DMS153 treated with DMSO at 0.1 percent for 48 hours (cell line): ENCODE measurements at regions not wholly inside any gene's neighbourhood (a gene's known extent, or its start where the extent isn't known, plus 50 kb on each side); places are given as distances from the start of the nearest gene placed in this dataset.

Experiments used
- DNase-seq: peaks from one replicate; lab custom pipeline; 2025; ENCODE audit not compliant: unreplicated experiment; lab: John Stamatoyannopoulos, UW

DNA sequence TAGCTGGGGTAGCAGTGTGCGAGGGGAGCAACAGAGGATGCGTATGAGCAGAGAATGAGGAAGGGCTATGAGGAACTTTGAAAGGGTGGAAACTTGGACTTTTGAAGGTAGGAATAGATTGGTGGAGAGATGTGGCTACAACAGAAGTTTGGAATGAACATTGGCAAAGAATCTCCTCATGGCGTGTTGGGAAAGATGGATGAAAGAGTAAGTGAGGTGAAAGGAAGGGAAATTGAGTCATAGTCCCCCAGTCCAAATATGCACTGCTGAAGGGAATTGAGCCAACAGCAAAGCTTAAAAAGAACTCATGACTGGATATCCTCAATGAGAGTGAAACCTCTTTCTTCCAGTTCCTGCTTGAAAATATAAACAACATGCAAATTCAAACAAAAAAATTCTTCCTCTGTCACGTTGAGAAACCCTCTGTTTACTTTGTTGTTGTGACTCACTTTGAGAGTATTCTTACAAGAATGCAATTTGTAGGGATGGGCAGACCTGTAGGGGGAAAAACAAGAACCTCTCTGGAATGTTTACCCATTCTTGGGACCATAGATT, 313.2 kb upstream of the KCNJ16 start:
- DNase-seq: no peak

GRCh38 chr17:69762359-69762758, 312.7 kb upstream of the KCNJ16 start:
- DNase-seq: no peak

- no peak for DNase-seq
These were observed 312.3 kb upstream of the KCNJ16 start for GRCh38 chr17:69762766-69763165.

- DNase-seq: no peak
These were observed 311.5 kb upstream of the KCNJ16 start for GRCh38 chr17:69763503-69763902.

DNA sequence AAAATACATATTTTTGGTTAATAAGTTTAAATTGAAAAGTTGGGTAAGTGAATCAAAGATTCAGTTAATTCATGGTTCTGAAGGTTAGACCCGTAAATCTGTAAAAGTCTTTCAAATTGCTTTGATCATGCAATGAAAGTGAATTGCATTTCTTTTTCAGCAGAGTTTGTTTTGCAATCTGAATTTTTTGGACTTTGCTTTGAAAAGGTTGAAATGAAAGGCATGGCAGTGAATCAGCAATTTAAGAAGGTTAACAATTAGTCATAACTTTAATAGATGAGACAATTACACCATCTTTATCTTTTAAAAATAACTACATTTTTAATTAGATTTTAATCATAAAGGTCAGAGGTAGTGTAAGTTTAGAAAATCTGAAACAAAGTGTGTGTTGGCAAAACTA, 310.9 kb upstream of the KCNJ16 start:
- DNase-seq: no peak

- no peak for DNase-seq
These were observed 306.0 kb upstream of the KCNJ16 start for GRCh38 chr17:69769050-69769449.

DNA sequence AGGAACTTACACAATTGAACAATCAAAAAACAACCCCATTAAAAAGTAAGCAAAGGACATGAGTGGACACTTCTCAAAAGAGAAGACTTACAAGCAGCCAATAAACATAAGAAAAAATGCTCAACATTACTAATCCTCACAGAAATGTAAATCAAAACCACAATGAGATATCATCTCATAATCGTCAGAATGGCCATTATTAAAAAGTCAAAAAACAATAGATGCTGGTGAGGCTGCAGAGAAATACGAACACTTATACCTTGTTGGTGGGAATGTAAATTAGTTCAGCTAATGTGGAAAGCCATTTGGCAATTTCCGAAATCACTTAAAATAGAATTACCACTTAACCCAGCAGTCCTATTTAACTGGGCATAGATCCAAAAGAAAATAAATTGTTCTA, 301.9 kb upstream of the KCNJ16 start:
- peak; percentile 52 for DNase-seq

DNA sequence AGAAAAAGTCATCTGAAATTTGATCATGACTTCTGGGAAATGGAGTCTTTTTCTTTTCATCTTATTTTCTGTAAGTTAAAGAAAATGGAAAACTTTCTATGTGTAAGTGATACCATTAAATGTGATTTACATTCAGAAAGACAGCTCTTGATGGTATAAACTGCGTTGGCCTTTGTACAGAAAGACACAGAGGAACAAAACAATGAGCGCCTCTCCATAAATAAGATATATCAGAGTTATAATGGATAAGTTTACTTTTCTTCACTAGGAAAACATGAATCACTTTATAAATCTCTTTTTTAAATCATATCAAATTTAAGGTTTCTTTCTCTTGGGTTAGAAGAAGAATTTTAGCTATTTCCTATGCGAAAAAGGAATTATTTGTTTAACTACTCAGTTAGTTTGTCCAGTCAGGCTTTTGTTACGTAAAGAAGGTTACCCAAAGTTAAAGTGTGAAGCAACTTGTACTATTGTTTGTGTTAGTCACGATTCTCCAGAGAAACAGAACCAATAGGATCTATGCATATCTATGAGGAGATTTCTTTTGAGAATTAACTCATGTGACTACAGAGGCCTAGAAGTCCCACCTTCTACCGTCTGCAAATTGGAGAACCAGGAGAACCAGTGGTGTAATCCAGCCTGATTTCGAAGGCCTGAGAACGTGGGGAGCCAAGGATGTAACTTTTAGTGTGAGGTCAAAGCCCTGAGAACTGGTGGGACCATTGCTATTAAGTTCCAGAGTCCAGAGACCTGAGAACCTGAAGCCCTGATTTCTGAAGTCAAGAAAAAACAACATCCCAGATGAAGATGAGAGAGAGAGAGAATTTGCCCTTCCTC, 295.4 kb upstream of the KCNJ16 start:
- no peak for DNase-seq

DNA sequence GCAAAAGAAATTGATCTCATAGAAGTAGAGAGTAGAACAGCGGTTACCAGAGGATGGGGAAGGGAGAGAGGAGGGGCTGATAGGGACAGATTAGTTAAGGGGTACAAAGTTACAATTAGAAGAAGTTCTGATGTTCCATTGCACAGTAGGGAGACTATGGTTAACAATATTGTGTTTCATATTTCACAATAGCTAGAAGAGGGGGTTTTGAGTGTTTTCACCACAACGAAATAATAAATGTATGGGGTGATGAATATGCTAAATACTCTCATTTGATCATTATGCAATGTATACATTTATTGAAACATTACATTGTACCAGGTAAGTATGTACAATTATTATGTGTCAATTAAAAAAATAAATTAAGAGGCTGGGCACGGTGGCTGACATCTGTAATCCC, 291.2 kb upstream of the KCNJ16 start:
- no peak for DNase-seq

- no peak for DNase-seq
These were observed 286.1 kb upstream of the KCNJ16 start for GRCh38 chr17:69788957-69789356.

DNA sequence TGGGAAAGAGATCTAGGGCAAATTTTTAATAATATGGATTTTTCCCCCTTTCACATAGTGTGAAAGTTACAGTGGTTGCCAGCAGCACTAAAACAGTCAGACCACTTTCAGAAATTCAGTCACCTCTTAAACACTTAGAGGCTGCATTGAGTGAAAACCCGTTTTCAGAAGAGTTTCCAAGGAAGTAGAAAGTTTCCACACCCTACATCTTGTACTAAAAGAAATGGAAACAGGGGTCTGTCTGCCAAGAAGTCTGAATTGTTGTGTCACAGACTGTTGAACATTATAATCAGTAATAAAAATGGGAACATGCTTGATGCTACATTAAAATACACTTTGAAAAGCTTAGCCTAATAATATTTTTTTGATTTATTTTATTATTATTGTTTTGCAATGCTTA, 278.9 kb upstream of the KCNJ16 start:
- DNase-seq: no peak

DNA sequence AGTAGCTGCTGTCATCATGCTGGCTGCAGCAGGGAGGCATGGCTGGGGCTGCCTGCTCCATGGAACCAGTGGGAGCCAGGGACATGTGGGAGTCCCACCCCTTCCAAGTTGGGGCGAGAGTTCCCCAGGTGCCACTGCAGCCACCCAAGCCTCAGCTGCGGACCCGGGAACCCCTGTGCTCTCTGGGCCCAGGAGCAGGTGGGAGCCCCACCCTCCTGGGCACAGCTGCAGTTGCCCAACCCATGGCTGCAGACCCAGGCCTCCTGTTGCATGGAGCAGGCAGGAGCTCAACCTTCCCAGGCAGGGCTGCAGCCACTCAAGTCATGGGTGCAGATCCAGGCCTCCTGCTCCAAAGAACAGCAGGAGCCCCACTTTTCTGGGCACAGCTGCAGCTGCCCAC, 274.2 kb upstream of the KCNJ16 start:
- DNase-seq: no peak

- no peak for DNase-seq
These were observed 273.7 kb upstream of the KCNJ16 start for GRCh38 chr17:69801368-69801767.

GRCh38 chr17:69802045-69802740, 272.8 kb upstream of the KCNJ16 start:
- no peak for DNase-seq

- no peak for DNase-seq
These were observed 265.7 kb upstream of the KCNJ16 start for GRCh38 chr17:69809331-69809730.

DNA sequence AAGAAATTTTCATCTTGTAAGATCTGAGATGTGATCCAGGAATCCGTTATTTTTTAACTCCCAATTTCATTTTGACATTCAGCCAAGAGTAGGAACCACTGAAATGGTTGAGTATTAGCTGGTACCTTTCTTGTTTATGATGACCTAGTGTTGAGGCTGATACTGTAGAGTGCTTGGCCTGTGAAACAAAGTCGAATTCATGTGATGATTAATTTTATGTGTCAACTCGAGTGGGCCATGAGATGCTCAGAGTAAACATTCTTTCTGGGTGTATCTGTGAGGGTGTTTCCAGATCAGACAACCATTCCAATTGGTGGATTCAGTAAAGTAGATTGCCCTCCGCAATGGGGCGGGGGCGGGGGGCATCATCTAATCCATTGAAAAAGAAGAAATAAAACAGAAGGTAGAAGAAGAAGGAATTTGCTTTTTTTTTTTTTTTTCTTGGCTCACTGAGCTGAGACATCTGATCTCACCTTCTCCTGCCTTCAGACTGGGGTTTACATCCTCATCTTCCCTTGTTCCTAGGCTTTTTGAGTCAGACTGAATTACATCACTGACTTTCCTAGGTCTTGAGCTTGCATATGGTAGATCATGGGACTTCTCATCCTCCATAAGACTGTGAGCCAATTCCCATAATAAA, 264.6 kb upstream of the KCNJ16 start:
- no peak for DNase-seq

DNA sequence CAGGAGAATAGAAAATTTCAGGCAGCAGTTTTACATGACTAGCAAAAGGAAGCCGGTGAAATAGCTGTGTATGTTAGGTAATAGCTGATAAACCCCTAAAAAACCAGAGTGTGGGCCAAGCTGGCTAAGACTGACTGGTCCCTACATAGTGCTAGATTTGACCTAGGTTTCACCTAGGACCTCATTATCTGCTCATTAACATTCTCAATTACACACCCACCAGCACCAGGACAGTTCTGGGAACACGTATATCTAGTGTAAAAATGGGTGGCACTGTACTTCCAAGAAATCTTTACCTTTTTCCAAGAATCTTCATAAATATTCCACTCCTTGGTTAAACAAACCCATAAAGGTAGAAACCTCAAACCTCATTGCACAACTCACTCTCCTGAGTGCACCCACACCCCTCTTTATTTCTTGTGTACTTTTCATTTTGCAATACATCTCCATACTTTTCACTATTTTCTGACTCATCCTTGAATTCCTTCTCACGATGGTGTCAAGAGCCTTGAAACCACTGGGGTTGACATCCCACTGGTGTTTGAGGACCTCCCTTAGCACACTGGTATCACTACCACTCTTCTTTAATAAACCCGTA, 262.7 kb upstream of the KCNJ16 start:
- no peak for DNase-seq

DNA sequence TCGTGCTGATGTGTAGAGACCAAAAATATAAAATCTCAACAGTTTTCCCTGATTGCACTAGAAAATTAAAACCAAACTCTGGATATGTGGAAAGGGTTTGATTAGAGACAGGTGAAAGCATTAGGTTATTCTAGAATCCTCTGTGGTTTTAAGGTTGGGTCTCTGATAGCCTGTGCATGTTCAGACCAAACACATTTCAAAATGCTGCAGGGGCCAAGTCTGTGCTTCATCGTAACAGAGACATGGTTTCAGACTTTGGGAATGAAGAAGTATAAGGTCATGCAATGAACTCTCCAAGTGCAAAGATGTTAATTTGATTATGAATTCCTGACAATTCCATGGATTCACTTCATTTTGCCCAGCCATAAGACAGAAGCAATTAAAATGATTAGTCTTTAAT, 261.0 kb upstream of the KCNJ16 start:
- no peak for DNase-seq

- DNase-seq: no peak
These were observed 259.6 kb upstream of the KCNJ16 start for GRCh38 chr17:69815406-69815805.

GRCh38 chr17:69818467-69818866, 256.6 kb upstream of the KCNJ16 start:
- DNase-seq: no peak

DNA sequence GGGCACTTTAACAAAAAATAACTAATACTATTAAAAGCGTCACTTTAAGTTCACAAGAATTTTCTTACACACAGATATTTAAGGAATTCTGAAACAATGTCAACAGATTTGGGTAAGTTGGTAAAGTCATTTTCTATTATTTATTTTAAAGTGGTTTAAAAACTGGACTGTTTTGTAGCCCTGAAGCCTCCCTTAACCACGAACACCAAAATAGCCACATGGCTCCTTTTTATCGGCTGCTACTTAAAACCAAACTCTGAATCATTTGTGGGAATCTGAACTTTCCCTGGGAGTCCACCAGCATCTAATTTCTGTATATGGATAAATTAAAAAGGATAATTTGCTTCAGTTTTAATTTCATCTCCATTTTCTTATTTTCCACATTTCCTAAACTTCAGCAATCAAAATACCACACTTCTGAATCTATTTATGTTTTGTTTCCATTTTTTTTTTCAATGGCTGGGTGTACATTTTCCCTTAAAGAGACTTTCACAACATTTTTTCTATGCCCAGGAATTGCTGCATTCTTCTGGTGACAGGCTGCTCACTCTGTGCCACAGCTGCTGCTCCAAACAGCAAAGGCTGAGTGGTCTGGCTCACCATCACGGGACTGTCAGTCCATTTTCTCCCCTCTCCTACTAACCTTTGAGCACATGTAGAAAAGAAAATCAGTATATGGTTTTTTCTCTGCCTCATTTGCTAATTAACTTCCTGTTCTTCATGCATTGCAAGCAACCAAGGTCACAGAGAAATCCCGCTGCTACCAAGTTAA, 255.5 kb upstream of the KCNJ16 start:
- DNase-seq: no peak
